Mesothelial cell of epicardium (in vitro differentiated cells): ENCODE measurements at regions not wholly inside any gene's neighbourhood (a gene's known extent, or its start where the extent isn't known, plus 50 kb on each side); places are given as distances from the start of the nearest gene placed in this dataset.

ENCODE experiments used
- DNase-seq, 2 experiments: peaks; one replicate each; pipeline ENCODE4 v3.0.0; 2021; ENCODE audit warnings: low spot score in 2 of 2; ENCODE audit not compliant: unreplicated experiment in 2 of 2
- H3K27ac Mint-ChIP-seq: 2 replicates; pipeline ENCODE4 v1.8.0; 2021; ENCODE audit warnings: mixed read lengths
- H3K27me3 Mint-ChIP-seq: 2 replicates; pipeline ENCODE4 v1.8.0; 2021; ENCODE audit warnings: low read depth, mixed read lengths
- H3K36me3 Mint-ChIP-seq: 2 replicates; pipeline ENCODE4 v1.8.0; 2021; ENCODE audit warnings: mixed read lengths
- H3K4me1 Mint-ChIP-seq: 2 replicates; pipeline ENCODE4 v1.8.0; 2021; ENCODE audit warnings: mixed read lengths
- H3K4me3 Mint-ChIP-seq: 2 replicates; pipeline ENCODE4 v1.8.0; 2021; ENCODE audit warnings: mild to moderate bottlenecking, moderate library complexity, mixed read lengths
- H3K9me3 Mint-ChIP-seq: 2 replicates; pipeline ENCODE4 v1.8.0; 2021; ENCODE audit warnings: mixed read lengths
- TF ChIP-seq, protein P1 (sequence below): fragments of 200-600 bp; sonication (generic); IDR thresholded peaks from one replicate; pipeline ENCODE4 v1.5.0; 2021; ENCODE audit warnings: antibody characterized with exemption; ENCODE audit not compliant: unreplicated experiment

DNA sequence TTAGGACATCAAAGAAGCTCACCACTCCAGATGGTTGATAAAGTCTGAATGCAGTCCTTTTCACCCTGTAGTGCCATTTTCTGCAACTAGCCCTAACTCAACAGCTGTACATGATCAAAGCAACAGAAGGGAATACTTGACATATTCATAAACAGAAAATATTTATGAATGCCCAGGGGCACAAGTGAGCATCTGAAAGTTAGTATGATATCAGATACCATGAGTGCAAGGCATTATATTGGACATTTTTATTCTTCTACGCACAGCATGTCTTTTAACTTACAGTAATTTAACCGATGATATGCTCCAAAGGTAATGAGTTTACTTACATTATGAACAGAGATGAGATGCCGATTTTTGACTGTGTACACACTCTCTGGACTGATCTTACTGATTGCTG, 142.0 kb downstream of the MCHR2 start:
- Mint-ChIP-seq H3K27me3 (peaks cover 23% of the 10 kb centered on the region), H3K4me3 (no peak overlapping the region), H3K4me1 (no peaks in the 10 kb centered on the region), H3K27ac (no peak overlapping the region), H3K36me3 (no peaks in the 10 kb centered on the region), H3K9me3 (no peaks in the 10 kb centered on the region)
- no peak for DNase-seq
- TF ChIP-seq, protein P1, sequence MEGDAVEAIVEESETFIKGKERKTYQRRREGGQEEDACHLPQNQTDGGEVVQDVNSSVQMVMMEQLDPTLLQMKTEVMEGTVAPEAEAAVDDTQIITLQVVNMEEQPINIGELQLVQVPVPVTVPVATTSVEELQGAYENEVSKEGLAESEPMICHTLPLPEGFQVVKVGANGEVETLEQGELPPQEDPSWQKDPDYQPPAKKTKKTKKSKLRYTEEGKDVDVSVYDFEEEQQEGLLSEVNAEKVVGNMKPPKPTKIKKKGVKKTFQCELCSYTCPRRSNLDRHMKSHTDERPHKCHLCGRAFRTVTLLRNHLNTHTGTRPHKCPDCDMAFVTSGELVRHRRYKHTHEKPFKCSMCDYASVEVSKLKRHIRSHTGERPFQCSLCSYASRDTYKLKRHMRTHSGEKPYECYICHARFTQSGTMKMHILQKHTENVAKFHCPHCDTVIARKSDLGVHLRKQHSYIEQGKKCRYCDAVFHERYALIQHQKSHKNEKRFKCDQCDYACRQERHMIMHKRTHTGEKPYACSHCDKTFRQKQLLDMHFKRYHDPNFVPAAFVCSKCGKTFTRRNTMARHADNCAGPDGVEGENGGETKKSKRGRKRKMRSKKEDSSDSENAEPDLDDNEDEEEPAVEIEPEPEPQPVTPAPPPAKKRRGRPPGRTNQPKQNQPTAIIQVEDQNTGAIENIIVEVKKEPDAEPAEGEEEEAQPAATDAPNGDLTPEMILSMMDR: no peak

DNA sequence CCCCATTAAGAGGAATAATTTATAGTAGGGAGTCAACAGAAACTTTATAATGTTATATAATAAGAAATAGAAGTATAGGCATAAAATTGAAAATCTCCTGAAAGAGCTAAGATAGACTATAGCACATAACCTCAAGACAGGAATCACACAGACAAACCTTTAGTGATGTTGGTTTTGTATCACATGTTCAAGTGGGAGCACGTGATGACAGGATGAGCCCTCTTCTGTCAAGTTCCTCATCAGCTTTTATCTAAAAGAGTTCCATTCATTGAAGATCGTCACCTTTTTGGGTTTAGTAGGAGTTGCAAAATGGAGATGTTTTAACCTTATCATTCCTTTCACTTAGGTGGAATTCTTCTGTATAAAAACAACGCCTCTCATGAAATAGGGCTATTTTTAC, 127.0 kb downstream of the MCHR2 start:
- TF ChIP-seq, protein P1: no peak
- no peak overlapping the region for H3K4me3 Mint-ChIP-seq
- H3K4me1 Mint-ChIP-seq: peaks cover 3% of the 10 kb centered on the region
- no peaks in the 10 kb centered on the region for H3K36me3 Mint-ChIP-seq
- H3K9me3 Mint-ChIP-seq: no peaks in the 10 kb centered on the region
- DNase-seq: no peak
- no peak overlapping the region for H3K27ac Mint-ChIP-seq
- H3K27me3 Mint-ChIP-seq: peaks cover 75% of the 10 kb centered on the region

DNA sequence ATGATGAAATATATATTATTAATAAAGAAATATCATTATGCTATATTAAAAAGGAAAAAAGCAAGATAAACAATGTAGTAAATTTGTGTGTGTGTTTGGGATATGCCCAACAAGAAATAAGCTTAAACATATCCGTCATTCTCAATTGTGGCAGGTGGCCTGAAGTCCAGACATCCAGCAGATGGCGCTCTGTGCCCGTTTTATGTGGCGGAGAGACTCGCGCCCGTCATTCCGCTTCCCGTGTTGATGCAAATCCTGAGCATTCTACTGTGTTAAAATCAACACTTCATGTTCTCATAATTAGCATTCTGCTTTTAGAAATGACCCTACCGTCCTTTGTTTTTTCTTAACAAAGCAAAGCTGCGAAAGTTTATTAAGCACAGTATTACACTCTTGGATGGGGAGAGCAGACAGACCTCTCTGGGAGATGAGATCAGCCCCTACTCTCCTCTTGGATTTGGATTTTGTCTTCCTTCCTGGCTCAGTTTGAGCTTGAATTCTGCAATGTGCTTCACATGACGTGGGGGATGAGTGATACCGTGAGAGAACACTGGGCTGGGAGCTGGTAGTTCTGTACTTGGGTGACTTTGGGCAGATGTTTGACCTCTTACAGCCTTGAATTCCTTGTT, 125.8 kb downstream of the MCHR2 start:
- Mint-ChIP-seq H3K9me3 (no peaks in the 10 kb centered on the region), H3K4me1 (peaks cover 3% of the 10 kb centered on the region), H3K27ac (no peak overlapping the region), H3K27me3 (peaks cover 76% of the 10 kb centered on the region), H3K4me3 (peak overlapping the region; percentile 34), H3K36me3 (no peaks in the 10 kb centered on the region)
- TF ChIP-seq, protein P1: peak; percentile 89
- DNase-seq: peak; percentile 66 to 85
